Nephron progenitor cell (in vitro differentiated cells): ENCODE measurements at regions not wholly inside any gene's neighbourhood (a gene's known extent, or its start where the extent isn't known, plus 50 kb on each side); places are given as distances from the start of the nearest gene placed in this dataset.

ENCODE experiments used
- DNase-seq: peaks from one replicate; pipeline ENCODE4 v3.0.0; 2021
- H3K27ac Mint-ChIP-seq: 2 replicates; pipeline ENCODE4 v1.8.0; 2021; ENCODE audit warnings: mild to moderate bottlenecking, moderate library complexity, mixed read lengths
- H3K27me3 Mint-ChIP-seq: 2 replicates; pipeline ENCODE4 v1.8.0; 2021; ENCODE audit warnings: mild to moderate bottlenecking, low read depth, mixed read lengths; ENCODE audit not compliant: poor library complexity
- H3K36me3 Mint-ChIP-seq: 2 replicates; pipeline ENCODE4 v1.8.0; 2021; ENCODE audit warnings: low read depth, mixed read lengths
- H3K4me1 Mint-ChIP-seq: 2 replicates; pipeline ENCODE4 v1.8.0; 2021; ENCODE audit warnings: mixed read lengths
- H3K4me3 Mint-ChIP-seq: 2 replicates; pipeline ENCODE4 v1.8.0; 2021; ENCODE audit warnings: mild to moderate bottlenecking, moderate library complexity, mixed read lengths
- H3K9me3 Mint-ChIP-seq: 2 replicates; pipeline ENCODE4 v1.8.0; 2021; ENCODE audit warnings: mild to moderate bottlenecking, moderate library complexity, mixed read lengths
- TF ChIP-seq, protein P1 (sequence below): fragments of 200-600 bp; sonication (generic); IDR thresholded peaks from 2 replicates; pipeline ENCODE4 v1.5.0; 2021; ENCODE audit warnings: antibody characterized with exemption

DNA sequence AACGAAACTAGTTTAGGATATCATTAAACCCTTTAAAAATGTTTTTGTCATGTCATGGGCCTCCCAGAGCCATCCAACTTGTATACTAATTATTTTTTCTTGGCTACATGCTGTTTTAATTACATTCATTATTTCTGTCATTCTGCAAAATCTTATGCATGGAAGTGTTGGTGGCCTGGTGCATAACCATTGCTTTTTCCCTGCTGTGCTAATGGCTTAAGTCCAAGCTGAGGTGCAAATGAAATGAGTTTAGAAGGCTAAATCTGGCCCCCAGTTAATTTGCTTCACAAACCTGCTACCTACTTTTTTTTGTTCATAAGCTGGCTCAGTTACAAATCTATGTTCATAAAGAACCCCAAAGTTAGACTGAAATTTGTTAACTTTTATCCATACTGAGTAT, 1249.9 kb downstream of the EPHA7 start:
- Mint-ChIP-seq H3K36me3 (no peaks in the 10 kb centered on the region), H3K27ac (no peak overlapping the region), H3K27me3 (peaks cover 4% of the 10 kb centered on the region), H3K4me3 (no peak overlapping the region), H3K4me1 (no peaks in the 10 kb centered on the region), H3K9me3 (no peaks in the 10 kb centered on the region)
- no peak for DNase-seq
- TF ChIP-seq, protein P1, sequence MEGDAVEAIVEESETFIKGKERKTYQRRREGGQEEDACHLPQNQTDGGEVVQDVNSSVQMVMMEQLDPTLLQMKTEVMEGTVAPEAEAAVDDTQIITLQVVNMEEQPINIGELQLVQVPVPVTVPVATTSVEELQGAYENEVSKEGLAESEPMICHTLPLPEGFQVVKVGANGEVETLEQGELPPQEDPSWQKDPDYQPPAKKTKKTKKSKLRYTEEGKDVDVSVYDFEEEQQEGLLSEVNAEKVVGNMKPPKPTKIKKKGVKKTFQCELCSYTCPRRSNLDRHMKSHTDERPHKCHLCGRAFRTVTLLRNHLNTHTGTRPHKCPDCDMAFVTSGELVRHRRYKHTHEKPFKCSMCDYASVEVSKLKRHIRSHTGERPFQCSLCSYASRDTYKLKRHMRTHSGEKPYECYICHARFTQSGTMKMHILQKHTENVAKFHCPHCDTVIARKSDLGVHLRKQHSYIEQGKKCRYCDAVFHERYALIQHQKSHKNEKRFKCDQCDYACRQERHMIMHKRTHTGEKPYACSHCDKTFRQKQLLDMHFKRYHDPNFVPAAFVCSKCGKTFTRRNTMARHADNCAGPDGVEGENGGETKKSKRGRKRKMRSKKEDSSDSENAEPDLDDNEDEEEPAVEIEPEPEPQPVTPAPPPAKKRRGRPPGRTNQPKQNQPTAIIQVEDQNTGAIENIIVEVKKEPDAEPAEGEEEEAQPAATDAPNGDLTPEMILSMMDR: no peak

DNA sequence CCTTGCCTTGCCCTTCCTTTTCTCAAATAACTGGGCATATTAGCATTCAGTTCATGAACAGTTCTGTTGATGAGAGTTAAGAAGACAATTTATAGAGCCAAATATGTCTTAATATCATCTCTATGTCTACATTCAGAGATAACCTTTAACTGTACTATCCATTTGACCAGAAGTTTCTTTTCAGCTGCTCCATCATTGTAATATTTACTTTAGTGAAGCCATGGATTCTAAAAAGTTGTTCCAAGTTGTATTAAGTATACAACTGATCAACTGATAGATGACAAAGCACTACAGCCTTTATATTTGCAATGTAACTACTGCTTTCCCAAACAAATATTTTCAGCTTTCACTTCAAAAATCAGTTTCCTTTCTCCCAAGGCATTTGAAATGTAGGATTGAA, 1252.7 kb downstream of the EPHA7 start:
- TF ChIP-seq, protein P1: no peak
- Mint-ChIP-seq H3K4me1 (no peaks in the 10 kb centered on the region), H3K4me3 (no peak overlapping the region), H3K9me3 (no peaks in the 10 kb centered on the region), H3K36me3 (no peaks in the 10 kb centered on the region), H3K27ac (no peak overlapping the region), H3K27me3 (peaks cover 4% of the 10 kb centered on the region)
- no peak for DNase-seq

- DNase-seq: no peak
- Mint-ChIP-seq H3K9me3 (no peaks in the 10 kb centered on the region), H3K27ac (no peak overlapping the region), H3K4me1 (no peaks in the 10 kb centered on the region), H3K27me3 (no peaks in the 10 kb centered on the region), H3K4me3 (no peak overlapping the region), H3K36me3 (no peaks in the 10 kb centered on the region)
- TF ChIP-seq, protein P1: no peak
Measured at GRCh38 chr6:92161953-92162352, 1257.4 kb downstream of the EPHA7 start.

- TF ChIP-seq, protein P1: no peak
- H3K4me1 Mint-ChIP-seq: no peaks in the 10 kb centered on the region
- no peak overlapping the region for H3K4me3 Mint-ChIP-seq
- H3K36me3 Mint-ChIP-seq: no peaks in the 10 kb centered on the region
- H3K27me3 Mint-ChIP-seq: no peaks in the 10 kb centered on the region
- DNase-seq: no peak
- H3K27ac Mint-ChIP-seq: no peak overlapping the region
- no peaks in the 10 kb centered on the region for H3K9me3 Mint-ChIP-seq
Measured at GRCh38 chr6:92160226-92160625, 1259.1 kb downstream of the EPHA7 start.

- H3K27ac Mint-ChIP-seq: no peak overlapping the region
- no peaks in the 10 kb centered on the region for H3K4me1 Mint-ChIP-seq
- no peaks in the 10 kb centered on the region for H3K36me3 Mint-ChIP-seq
- H3K4me3 Mint-ChIP-seq: no peak overlapping the region
- no peaks in the 10 kb centered on the region for H3K9me3 Mint-ChIP-seq
- no peak for DNase-seq
- H3K27me3 Mint-ChIP-seq: no peaks in the 10 kb centered on the region
- TF ChIP-seq, protein P1: no peak
Measured at GRCh38 chr6:92159046-92159445, 1260.3 kb downstream of the EPHA7 start.

GRCh38 chr6:92150553-92150952, 1268.8 kb downstream of the EPHA7 start:
- peaks cover 3% of the 10 kb centered on the region for H3K9me3 Mint-ChIP-seq
- H3K4me3 Mint-ChIP-seq: no peak overlapping the region
- no peak for DNase-seq
- H3K27me3 Mint-ChIP-seq: no peaks in the 10 kb centered on the region
- no peak overlapping the region for H3K27ac Mint-ChIP-seq
- TF ChIP-seq, protein P1: no peak
- H3K36me3 Mint-ChIP-seq: no peaks in the 10 kb centered on the region
- no peaks in the 10 kb centered on the region for H3K4me1 Mint-ChIP-seq
